ENCODE measurements at regions not wholly inside any gene's neighbourhood (a gene's known extent, or its start where the extent isn't known, plus 50 kb on each side); places are given as distances from the start of the nearest gene placed in this dataset.

GRCh38 chr7:133155642-133156041 is 73.8 kb upstream of the CHCHD3 start:
- TF ChIP-seq GABPA (IDR thresholded peaks at IDR 0.05 in 1 of 2, conservative IDR thresholded peaks at IDR 0.05 in 1 of 2) (no peak), MAX (IDR thresholded peaks at IDR 0.05) (no peak), RXRA (IDR thresholded peaks at IDR 0.05) (no peak), TAF1 (conservative IDR thresholded peaks at IDR 0.05) (no peak), YY1 (IDR thresholded peaks at IDR 0.05) (no peak)
- H3K4me1 ChIP-seq (ENCODE audit: control insufficient read depth in 4 of 4, insufficient read depth in 4 of 4, low read length in 3 of 4): no peaks in the 10 kb centered on the region
- DNase-seq (ENCODE audit: low spot score): no peak
- H3K27me3 ChIP-seq (ENCODE audit: control insufficient read depth in 4 of 4, insufficient read depth in 4 of 4, low read length in 3 of 4): no peaks in the 10 kb centered on the region
- no peak overlapping the region for H3K9ac ChIP-seq (ENCODE audit: low read depth in 1 of 2, low read length in 2 of 2)
- no peaks in the 10 kb centered on the region for H3K36me3 ChIP-seq (ENCODE audit: control insufficient read depth in 4 of 4, insufficient read depth in 3 of 4, low read depth in 1 of 4, low read length in 3 of 4)
- no peaks in the 10 kb centered on the region for H3K9me3 ChIP-seq (ENCODE audit: control insufficient read depth in 4 of 4, low read length in 3 of 4)
- WGBS: 95% methylated on average over 1 of the region's 1 CpG
- no peak overlapping the region for H3K4me3 ChIP-seq (ENCODE audit: low read depth in 1 of 3, low read length in 3 of 3)
- H3K27ac ChIP-seq (ENCODE audit: low read depth in 1 of 2, low read length in 2 of 2): no peak overlapping the region

GRCh38 chr7:133157045-133157444 is 75.2 kb upstream of the CHCHD3 start:
- H3K4me1 ChIP-seq (ENCODE audit: control insufficient read depth in 4 of 4, insufficient read depth in 4 of 4, low read length in 3 of 4): no peaks in the 10 kb centered on the region
- DNase-seq (ENCODE audit: low spot score): no peak
- WGBS: 93% methylated on average over 1 of the region's 1 CpG
- H3K27ac ChIP-seq (ENCODE audit: low read depth in 1 of 2, low read length in 2 of 2): no peak overlapping the region
- TF ChIP-seq ZBTB33 (IDR thresholded peaks at IDR 0.05): no peak
- TF ChIP-seq RAD21 (IDR thresholded peaks at IDR 0.05): no peak
- TF ChIP-seq NR2F2 (IDR thresholded peaks at IDR 0.05): no peak
- TF ChIP-seq FOXA2 (IDR thresholded peaks at IDR 0.05): no peak
- no peak for TF ChIP-seq REST (IDR thresholded peaks at IDR 0.05)
- no peak for TF ChIP-seq GABPA (IDR thresholded peaks at IDR 0.05 in 1 of 2, conservative IDR thresholded peaks at IDR 0.05 in 1 of 2)
- no peak for TF ChIP-seq RXRA (IDR thresholded peaks at IDR 0.05)
- TF ChIP-seq FOXA1 (IDR thresholded peaks at IDR 0.05): no peak
- TF ChIP-seq MAX (IDR thresholded peaks at IDR 0.05): no peak
- TF ChIP-seq HNF4G (IDR thresholded peaks at IDR 0.05): no peak
- TF ChIP-seq SP1 (IDR thresholded peaks at IDR 0.05): no peak
- TF ChIP-seq JUND (IDR thresholded peaks at IDR 0.05): no peak
- no peak for TF ChIP-seq ATF3 (IDR thresholded peaks at IDR 0.05)
- no peak for TF ChIP-seq CTCF (IDR thresholded peaks at IDR 0.05; ENCODE audit: low read depth, low read length, missing input control)
- no peak for TF ChIP-seq HNF4A (conservative IDR thresholded peaks at IDR 0.05)
- no peak overlapping the region for H3K4me3 ChIP-seq (ENCODE audit: low read depth in 1 of 3, low read length in 3 of 3)
- no peaks in the 10 kb centered on the region for H3K27me3 ChIP-seq (ENCODE audit: control insufficient read depth in 4 of 4, insufficient read depth in 4 of 4, low read length in 3 of 4)
- no peak overlapping the region for H3K9ac ChIP-seq (ENCODE audit: low read depth in 1 of 2, low read length in 2 of 2)
- no peaks in the 10 kb centered on the region for H3K36me3 ChIP-seq (ENCODE audit: control insufficient read depth in 4 of 4, insufficient read depth in 3 of 4, low read depth in 1 of 4, low read length in 3 of 4)
- no peaks in the 10 kb centered on the region for H3K9me3 ChIP-seq (ENCODE audit: control insufficient read depth in 4 of 4, low read length in 3 of 4)

All from liver (tissue), 8 donors.